T-helper 2 cell (primary cell): ENCODE measurements at regions not wholly inside any gene's neighbourhood (a gene's known extent, or its start where the extent isn't known, plus 50 kb on each side); places are given as distances from the start of the nearest gene placed in this dataset.

Source experiments
- DNase-seq, 5 experiments: peaks; one replicate each; pipeline versions ENCODE4 v3.0.0 to v3.0.0-alpha.2; 2012 to 2022

- no peak for DNase-seq
Observed at GRCh38 chr5:105953616-105954015, 1717.1 kb downstream of the EFNA5 start.

- no peak for DNase-seq
Observed at GRCh38 chr5:105952875-105953274, 1717.9 kb downstream of the EFNA5 start.

- no peak for DNase-seq
Observed at GRCh38 chr5:105947461-105947860, 1723.3 kb downstream of the EFNA5 start.

- DNase-seq = no peak
Observed at GRCh38 chr5:105945203-105945972, 1725.3 kb downstream of the EFNA5 start.

GRCh38 chr5:105940181-105940580 is 1730.6 kb downstream of the EFNA5 start:
- DNase-seq = no peak

GRCh38 chr5:105934171-105934570 is 1736.6 kb downstream of the EFNA5 start:
- DNase-seq = no peak

GRCh38 chr5:105931881-105932421 is 1738.8 kb downstream of the EFNA5 start:
- no peak for DNase-seq

GRCh38 chr5:105929858-105930257 is 1740.9 kb downstream of the EFNA5 start:
- DNase-seq = no peak

- no peak for DNase-seq
Observed at GRCh38 chr5:105924366-105924765, 1746.4 kb downstream of the EFNA5 start.

GRCh38 chr5:105922574-105922973 is 1748.2 kb downstream of the EFNA5 start:
- DNase-seq = no peak

GRCh38 chr5:105922080-105922479 is 1748.7 kb downstream of the EFNA5 start:
- DNase-seq = no peak

- no peak for DNase-seq
Observed at GRCh38 chr5:105917189-105917588, 1753.5 kb downstream of the EFNA5 start.

- no peak for DNase-seq
Observed at GRCh38 chr5:105907016-105907415, 1763.7 kb downstream of the EFNA5 start.

GRCh38 chr5:105905392-105905791 is 1765.3 kb downstream of the EFNA5 start:
- DNase-seq = no peak

GRCh38 chr5:105903069-105903468 is 1767.7 kb downstream of the EFNA5 start:
- DNase-seq = no peak

GRCh38 chr5:105899726-105900125 is 1771.0 kb downstream of the EFNA5 start:
- no peak for DNase-seq

- DNase-seq = no peak
Observed at GRCh38 chr5:105898183-105898582, 1772.6 kb downstream of the EFNA5 start.

- no peak for DNase-seq
Observed at GRCh38 chr5:105885266-105885665, 1785.5 kb downstream of the EFNA5 start.

- DNase-seq = no peak
Observed at GRCh38 chr5:105882956-105883481, 1787.7 kb downstream of the EFNA5 start.

- no peak for DNase-seq
Observed at GRCh38 chr5:105878402-105878801, 1792.3 kb downstream of the EFNA5 start.

- no peak for DNase-seq
Observed at GRCh38 chr5:105877592-105877991, 1793.1 kb downstream of the EFNA5 start.

- no peak for DNase-seq
Observed at GRCh38 chr5:105874316-105874715, 1796.4 kb downstream of the EFNA5 start.

GRCh38 chr5:105872569-105873270 is 1798.0 kb downstream of the EFNA5 start:
- DNase-seq = no peak
